HG02798 (cell line): ENCODE measurements at regions not wholly inside any gene's neighbourhood (a gene's known extent, or its start where the extent isn't known, plus 50 kb on each side); places are given as distances from the start of the nearest gene placed in this dataset.
"Not testable (repeated sequence)": the region's sequence is repeated elsewhere in the genome, so short reads cannot be mapped to it uniquely, and the experiment has no call there.

Experiments
- ATAC-seq: cut with Tn5 transposase; IDR thresholded peaks from one replicate; pipeline ENCODE4 v1.9.1; 2021; ENCODE audit warnings: mild to moderate bottlenecking; ENCODE audit not compliant: unreplicated experiment, poor library complexity

DNA sequence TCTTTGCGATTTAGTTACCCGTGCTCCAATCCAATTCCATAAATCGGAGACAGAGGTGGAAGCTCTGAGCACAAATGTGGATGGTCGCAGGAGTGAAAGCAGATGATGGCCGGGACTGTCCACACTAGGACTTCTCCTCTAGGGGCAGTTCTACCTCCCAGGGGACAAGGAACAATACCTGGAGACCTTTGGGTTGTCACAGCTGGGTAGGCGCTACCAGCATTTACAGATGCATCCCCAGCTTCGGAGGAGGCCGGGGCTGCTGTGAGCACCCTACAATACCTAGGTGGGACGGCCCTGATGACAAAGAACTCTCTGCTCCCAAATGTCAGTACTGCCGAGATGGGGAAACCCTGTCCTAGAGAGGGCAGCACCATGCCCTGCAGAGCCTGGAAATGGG is 195.9 kb upstream of the CDH4 start:
- no peak for ATAC-seq

DNA sequence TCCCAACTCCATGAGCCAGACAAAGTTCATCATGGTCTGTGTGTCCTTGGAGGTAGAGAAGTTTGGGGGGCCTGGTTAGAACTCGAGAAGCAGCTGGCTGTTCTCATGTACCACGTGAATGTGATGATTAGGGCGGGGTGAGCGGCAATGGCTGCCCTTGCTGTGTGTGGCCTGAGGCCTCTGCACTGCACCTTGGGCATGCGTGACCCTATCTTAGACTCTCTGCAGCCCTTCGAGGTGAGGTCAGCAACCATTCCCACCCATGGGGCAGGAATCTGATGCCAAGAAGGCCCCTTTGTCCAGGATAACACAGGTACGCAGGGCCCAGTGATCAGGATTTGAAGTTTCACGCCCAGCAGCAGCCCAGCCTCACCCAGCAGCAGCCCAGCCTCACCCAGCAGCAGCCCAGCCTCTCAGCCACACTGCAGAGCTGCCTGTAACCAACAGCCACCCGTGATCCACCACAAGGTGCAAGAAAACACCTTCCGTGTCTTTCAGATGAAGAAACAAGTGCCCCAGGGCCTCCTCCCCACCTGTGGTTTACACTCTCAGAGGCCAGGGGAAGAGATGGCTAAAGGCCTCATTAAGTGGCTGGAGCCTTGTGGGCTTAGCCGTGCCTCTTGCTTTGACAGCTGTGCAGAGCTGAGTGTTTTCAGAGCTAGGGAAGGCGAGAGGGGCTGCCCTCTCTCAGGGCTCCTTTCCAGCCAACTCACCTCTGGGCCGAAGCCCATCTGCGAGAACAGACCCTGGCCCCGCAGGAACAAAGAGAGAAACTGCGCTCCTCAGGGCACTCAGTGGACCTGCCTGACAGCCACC is 195.2 kb upstream of the CDH4 start:
- ATAC-seq = no peak

DNA sequence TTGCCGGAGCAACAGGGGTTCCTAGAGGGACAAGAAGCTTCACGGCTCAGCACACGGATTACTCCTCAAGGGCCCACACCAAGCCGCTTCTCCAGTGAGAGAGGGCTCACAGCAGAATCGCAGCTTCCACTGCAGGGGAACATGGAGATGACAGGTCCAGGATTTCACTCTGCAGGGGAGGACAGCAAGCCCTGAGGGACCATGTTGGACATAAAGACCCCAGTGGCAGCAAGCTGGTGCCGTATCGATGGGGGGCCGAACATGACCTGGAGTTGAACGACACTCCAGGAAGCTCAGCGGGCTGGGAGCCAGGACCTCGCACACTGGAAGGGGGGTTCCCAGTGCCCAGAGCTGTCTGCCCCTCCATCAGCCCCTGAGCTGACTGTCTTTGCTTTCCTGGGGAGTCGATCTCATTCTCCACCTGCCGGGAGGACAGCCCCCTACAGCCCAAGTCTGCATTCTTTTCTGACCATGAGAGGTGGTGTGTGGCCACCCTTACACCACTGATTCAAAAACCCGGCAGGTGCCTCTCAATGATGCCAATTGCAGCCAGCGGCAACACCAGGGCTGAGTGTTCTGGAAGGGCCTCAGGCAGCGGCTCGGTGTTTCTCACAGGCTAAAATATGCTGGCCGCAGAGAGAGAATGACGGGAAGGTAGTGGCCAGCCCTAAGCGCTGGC is 194.5 kb upstream of the CDH4 start:
- ATAC-seq = no peak

DNA sequence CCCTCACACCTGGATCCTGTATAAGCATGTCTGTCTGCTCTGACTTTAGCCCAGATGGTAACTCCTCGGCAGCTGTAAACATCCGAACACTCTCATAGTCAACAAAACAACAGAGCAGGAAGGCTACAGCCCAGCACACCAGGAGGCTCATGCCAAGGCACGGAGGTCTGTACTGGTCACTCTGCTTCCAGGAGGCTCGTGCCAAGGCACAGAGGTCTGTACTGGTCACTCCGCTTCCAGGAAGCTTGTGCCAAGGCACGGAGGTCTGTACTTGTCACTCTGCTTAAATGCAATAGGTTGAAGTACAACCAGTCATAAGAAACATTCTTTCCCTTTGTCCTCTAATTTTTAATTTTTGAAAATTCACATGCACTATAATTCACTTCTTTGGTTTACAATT is 190.1 kb upstream of the CDH4 start:
- ATAC-seq = no peak

DNA sequence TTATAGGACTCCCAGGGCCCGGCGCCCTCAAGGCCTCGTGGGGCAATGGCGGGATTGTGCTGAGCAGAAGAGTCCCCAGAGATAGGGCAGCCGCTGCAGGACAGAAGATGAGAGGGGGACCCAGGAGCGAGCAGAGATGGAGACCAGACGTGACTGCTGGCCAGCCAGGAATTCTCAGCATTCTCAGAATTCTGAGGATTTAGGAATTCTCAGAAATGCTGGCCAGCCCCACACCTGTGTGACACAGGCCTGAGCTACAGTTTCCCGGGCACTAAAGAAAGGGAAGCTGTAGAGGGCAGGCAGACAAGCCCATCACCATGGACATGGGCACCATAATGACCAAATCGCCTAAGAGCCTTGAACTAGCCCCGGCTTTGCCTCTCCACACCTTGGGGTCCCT is 186.2 kb upstream of the CDH4 start:
- no peak for ATAC-seq

DNA sequence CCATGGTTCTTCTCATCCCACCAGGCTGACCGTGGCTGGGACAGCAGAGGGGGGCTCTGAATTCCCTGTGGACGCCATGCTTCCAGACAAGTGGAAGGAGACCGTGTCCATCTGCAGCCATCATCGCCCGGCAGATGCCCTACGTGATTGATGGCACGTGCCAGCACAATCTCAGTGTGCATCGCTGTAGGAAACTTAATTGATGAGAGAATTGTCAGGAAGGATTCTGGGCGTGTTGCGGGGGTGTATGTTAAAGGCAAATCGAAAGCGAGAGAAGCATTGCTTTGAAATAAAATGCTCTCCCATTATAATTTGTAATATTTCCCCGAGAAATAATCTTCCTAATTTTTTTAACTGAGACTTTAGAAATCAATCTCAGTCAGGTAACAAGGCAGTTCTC is 185.5 kb upstream of the CDH4 start:
- ATAC-seq = no peak

DNA sequence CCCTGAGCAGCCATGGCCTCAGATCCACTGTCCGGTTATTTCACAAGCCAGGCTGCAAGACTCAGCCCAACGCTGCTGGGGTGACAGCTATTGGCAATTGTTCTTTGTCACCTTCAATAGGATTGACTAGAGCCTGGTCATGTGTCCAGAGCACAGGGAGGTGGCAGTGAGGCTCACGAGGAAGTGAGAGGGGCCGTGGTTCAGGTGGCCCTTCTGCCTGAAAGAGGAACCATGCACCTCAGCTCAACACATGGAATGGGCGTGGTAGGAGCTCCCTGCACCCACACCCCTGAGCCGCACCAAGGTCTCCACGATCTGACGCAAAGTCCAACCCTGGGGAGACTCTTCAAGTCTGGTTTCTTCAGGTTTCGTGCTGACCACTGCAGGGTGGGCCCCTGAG is 184.8 kb upstream of the CDH4 start:
- ATAC-seq = no peak

DNA sequence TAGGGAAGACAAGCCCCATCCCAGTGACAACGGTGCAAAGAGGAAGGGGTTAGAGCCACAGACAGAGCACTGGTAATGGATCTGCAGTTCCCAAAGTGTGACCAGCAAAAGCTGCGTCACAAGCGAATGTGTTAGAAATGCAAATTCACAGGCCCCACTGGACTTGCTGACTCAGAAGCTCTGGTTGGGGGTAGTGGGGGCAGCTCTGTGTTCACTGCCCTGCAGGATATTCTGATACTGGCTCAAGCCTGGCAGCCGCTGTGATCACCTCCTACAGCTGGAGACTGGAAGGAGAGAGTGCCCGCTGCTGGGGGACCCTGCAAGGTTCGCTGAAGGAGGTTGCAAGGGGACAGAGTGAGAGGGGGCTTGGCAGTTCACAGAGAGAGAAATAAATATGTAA is 179.7 kb upstream of the CDH4 start:
- no peak for ATAC-seq

DNA sequence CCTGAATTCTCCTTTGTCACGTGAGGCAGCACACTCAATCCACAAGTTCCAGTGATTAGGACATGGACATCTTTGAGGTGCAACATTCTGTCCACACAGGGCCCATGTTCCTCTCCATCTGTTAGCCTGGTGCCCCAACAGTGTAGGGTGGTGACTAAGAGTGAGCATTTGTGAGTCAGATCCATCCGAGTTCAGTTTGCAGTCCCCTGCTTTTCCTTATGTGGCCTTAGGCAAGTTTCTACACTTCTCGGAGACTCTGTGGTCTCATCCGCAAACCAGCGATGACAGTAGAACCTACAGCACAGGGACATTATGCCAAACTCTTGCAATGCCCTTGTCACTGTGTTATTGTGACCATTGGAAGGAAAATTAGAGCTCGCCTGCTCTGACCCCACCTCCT is 178.7 kb upstream of the CDH4 start:
- ATAC-seq = no peak

DNA sequence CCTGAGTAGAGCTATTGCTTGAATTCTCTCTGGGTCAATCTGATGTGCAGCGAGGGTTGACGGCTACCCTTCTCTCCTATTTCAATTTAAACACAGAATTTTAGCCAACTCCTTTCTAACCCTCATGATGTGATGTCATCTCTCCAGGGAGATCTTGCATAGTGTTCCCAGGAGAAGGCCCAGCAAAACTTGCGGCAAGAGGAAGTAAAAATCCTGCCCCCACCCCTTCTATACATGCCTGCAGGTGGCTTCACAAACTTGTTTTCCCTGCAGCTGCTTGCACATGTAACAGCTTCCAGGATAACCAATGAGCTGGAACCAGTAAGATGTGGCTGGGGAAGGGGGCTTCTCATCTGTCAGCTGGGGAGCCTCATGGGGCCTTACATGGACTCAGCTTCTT is 169.3 kb upstream of the CDH4 start:
- ATAC-seq = no peak

DNA sequence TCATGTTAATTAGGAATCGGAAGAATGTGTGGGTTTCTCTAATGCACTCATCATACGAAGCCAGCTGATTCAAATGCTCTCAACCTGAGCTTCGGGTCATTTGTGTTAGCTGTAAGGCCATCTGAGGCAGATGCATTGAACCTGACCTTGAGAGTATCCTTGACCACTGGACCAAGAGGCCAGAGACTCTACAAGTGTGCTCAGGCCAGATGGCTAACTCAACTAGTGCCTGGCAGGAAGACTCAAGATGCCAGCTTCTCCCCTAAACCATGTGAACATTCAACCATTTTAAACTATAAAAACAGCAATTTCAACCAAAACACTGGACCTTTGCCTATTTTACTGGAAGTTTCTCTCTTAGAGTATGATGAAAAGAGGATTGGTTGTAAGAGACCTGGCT is 168.6 kb upstream of the CDH4 start:
- ATAC-seq = no peak

DNA sequence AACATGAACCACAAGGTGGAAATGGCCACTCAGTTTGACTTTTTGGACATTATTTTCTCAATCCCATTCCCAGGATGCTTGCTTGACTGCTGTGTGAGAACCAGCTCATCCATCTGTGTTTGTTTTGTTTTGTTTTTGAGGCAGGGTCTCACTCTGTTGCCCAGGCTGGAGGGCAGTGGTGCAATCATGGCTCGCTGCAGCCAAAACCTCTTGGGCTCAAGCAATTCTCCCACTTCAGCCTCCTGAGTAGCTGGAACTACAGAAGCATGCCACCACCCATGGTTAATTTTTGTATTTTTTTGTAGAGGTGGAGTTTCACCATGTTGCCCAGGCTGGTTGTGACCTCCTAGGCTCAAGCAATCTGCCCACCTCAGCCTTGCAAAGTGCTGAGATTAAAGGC is 166.0 kb upstream of the CDH4 start:
- no peak for ATAC-seq

DNA sequence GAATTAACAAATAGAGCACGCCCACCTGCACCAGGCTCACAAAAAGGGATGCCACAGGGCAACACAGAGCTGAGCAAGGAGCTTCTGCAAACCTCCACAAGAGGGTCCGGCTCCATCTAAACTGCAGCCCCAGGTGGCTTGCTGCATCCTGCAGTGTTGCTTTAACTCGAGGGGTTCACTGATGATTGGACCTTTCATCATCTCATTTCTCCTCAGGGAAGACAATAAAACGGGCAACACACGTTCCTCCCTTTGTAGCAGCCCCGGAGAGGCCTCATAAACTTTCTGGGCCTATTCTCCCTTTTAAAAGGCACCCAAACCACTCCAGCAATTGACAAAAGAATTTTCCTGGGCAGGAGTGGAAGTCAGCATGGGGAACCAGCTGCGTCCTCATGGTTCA is 161.5 kb upstream of the CDH4 start:
- ATAC-seq = no peak

DNA sequence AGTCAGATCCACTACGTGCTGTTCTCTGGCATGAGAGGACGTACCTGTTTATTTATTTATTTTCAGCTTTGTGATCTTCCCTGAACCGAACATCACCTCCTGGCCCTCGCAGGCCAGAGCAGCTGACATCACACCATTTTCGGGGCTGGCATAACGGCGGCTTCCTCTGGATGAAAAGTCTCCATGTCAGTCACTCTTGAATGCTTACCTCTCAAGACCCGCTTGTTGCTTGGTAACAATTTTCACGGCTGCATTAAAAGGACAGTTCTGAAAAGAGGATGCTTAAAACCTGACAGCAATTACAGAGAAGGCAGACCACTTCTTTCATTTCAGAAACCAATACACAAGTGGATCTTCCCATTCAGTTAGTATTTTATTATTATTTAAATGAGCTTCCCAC is 159.8 kb upstream of the CDH4 start:
- ATAC-seq = no peak

DNA sequence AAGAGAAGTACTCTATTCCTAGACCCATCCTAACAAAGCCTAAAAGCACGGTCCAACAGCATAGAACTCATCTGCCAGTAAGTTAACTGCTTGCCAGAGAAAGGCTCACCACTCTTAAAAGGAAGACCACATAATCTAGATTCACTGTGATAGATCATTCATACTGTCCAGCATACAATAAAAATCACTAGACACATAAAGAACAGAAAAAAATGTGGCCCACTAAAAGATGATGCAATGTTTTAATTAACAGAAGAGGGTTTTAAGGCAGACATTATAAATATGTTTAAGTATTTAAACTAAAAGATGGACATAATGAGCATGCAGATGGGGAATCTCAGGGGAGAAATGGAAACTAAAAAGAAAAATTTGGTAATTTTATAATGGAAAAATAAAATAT is 157.5 kb upstream of the CDH4 start:
- no peak for ATAC-seq

DNA sequence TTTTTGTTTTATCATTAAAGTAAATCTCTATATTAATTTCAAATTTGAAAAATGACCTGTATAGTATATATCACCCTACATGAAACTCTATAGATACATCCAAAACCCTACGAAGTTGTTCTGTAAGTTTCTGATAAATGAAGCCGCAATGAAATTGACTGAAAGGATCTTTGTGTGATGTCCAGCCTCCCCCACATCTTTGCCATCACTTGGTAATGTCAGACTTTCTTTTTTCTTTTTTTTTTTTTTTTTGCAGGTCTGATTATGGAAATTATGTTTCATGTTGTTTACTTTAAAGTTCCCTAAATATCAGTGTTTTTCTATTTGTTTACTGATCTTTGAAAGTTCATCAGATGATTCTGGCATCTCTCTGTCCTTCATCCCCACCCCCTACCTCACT is 155.6 kb upstream of the CDH4 start:
- no peak for ATAC-seq

DNA sequence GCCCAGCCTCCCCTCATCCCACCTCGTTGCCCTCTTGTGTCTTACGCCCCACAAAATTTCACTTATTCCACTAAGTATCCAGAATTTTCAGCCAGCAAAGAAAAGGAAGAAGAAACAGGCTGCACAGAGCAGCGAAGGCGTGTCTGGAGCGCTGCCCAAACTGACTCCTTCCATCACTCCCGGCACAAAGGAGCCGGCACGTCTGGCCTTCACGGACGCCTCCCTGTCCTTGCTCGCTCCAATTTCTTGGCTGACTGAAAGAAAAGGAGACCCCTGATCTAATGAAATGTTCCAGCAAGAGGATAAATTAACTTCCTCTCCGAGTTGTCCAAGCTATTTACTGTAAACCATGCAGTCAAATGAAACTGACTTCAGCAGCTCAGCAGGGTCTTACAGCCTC is 152.3 kb upstream of the CDH4 start:
- ATAC-seq = no peak

DNA sequence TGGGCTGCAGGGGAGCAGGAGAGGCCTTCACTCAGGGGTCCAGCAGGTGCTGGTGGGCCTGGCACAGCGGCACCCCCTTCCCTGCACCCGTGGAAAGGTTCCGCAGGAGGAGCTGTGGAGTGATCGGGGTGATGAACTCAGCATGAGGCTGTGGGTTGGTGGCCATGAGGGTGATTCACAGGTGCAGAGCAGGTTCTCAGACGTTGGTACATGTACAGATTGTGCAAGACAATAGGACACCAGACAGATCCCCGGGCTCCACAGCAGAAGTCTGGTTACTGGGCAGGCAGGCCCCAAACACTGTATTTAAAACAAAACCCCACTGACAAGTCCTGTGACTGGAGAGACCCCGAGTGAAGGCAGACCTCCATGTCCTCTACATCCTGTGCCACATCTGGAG is 151.6 kb upstream of the CDH4 start:
- no peak for ATAC-seq

DNA sequence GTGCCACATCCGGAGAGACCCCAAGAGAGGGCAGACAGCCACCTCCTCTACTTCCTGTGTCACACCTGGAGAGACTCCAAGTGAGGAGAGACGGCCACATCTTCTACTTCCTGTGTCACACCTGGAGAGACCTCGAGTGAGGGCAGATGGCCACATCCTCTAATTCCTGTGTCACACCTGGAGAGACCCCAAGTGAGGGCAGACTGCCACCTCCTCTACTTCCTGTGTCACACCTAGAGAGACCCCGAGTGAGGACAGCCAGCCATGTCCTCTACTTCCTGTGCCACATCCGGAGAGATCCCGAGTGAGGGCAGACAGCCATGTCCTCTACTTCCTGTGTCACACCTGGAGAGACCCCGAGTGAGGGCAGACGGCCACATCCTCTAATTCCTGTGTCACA is 150.7 kb upstream of the CDH4 start:
- not testable (repeated sequence) for ATAC-seq

DNA sequence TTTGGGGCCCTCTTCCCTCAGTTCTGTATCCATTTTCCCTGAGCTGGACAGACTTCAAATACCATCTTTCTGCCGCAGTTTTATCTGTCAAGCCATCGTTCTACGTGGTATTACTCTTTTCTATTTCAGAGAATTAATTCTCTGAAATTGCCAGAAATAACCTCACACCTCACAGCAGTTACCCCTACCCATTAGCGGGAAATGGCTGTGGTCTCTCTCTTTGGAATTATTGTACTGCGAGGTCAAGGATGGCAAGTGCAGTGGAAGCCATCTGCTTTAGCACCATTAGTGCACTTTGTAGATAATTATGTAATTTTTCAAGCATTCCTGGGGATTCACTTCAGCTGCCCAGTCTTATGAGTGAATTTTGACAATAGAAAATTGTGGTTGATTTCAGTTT is 147.8 kb upstream of the CDH4 start:
- ATAC-seq = no peak

DNA sequence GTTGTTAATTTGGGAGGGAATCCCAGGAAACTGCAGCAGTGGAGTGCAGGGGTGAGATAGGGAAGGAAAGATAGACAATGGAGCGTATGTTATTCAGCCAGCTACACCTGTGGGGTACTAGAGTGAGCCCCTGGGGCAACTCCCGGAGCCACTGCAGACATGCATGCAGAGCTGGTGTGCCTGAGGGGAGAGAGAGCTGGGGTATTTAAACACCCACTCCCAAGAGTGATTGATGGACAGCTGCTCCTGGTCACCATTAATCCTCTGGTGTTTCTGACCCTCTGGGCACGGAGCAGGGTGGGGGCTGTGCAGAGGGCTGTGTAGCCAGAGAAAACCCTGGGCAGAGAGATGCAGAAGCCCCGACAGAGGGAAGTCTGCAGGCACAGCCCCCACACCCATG is 146.7 kb upstream of the CDH4 start:
- ATAC-seq = no peak

DNA sequence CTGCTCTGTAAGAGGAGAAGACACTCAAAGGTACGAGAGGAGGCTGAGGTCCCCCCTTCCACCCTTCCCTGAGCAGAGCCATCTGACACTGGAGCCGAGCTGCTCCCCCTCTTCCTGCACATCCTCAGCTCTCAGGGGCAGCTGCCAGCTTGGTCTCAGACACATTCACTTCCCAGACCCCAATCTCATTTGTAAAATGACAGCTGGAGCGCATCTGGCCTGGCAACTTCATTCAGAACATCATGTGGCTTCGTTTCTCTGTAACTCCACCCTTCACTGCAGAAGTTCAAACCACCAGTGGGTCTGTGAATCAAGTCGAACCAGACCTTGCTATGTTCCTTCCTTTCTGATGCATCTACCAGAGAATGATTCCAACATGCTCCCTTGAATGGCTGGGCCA is 145.6 kb upstream of the CDH4 start:
- no peak for ATAC-seq
